GM19455 (cell line): ENCODE measurements at regions not wholly inside any gene's neighbourhood (a gene's known extent, or its start where the extent isn't known, plus 50 kb on each side); places are given as distances from the start of the nearest gene placed in this dataset.
"Not testable (repeated sequence)": the region's sequence is repeated elsewhere in the genome, so short reads cannot be mapped to it uniquely, and the experiment has no call there.

Experiments
- ATAC-seq: cut with Tn5 transposase; IDR thresholded peaks from one replicate; pipeline ENCODE4 v1.9.1; 2021; ENCODE audit not compliant: unreplicated experiment

DNA sequence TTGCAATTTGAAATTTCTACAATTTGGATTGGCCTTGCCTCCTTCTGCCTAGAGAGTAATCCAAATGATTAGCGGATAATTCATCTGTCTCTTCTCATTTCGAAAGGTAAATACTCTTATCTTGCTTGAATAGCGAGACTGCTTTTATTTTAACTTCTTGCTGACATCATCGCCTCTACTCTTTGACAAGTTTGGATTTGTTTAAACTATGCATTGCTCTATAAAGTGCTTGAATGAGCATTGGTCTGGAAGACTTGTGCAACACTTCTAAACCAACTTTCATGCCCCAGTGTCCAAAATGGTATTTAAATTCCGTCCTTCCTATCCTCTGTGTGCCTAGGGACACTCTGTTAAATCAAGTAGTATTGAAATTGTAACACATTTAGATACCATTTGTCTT, 384.1 kb upstream of the SLC35B3 start:
- ATAC-seq: no peak

DNA sequence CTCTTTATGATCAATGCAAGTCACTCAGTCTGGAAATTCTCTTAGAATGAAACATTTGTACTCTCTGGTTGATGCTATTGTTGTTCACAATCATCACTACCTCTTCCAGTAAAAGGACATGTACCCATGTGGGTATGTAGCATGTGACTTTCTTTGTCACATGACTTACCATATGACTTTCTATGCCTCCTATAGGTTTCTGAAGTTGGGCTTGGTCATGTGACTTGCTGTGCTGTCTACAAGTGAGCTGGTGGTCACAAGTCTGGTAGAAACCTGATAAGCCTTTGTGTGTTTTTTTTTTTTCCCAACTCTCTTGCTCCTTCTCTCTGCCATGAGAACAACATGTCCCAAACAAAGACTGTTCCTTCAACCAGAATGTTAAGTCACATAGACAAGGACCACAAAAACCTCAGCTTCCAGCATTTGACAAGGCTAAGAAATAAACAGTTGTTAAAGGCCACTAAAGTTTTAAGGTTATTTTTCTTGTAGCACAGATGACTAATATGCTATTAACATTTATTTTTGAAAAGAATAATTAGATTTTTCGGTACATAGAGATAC, 379.2 kb upstream of the SLC35B3 start:
- no peak for ATAC-seq

DNA sequence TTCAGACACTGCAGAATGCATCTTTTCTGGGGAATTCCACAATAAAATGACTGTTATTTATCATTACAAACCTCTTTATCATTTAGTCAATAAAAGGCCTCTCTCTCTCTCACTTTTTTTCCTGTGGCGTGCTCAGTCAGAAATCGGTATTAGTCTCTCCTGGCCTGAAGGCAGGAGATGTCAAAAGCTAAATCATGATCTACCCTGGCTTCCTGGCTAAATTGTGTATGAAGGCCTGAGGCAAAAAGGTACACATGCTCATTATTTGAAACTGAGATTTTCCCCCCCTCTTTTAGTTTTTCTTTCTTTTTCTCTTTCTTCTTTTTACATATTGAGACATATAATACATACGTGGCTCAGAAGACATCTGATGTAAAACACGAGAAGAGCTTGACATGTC, 375.0 kb upstream of the SLC35B3 start:
- ATAC-seq: no peak

DNA sequence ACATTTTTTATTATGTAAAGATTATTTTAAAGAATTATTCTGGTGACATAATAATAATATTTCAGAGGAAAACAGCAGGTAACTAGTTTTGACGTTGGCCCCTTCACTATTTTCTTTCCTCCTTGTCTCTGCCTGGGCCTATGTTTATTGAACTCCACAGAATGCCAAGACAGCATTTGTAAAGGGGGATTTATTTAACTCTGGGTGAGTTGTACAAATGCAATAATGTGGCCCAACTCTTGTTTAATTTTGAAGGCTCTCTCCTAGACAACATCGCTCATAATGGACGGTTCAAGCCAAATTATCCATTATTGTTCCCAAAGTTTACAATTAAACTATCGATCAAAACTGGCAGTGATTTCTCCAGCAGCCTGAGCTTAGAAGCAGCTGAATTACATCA, 374.3 kb upstream of the SLC35B3 start:
- no peak for ATAC-seq

DNA sequence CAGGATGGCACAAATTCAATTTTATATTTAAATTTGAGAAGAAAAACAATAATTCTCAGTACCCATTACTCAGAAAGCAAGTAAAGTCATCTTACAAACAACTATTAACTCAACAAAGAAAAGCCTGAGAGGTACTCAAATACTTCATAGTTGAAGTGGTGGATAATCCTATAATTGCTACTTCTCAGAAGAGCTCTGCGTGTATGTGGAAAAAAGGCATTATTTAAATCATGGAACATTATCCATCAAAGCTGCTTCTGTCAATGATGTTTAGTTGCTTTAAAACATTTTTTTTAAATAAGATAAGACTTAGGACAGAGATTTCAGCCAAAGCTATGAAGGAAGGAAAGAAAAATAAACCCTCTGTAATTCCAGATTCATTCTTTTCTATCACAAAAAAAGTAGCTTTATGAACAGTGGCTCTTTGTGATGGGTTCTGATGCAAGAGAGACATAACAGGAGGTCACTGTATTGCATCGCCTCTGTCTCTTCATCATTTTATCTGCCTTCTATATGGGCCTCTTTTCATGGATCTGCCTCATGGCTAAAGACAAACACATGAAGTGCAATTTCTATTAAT, 367.9 kb upstream of the SLC35B3 start:
- ATAC-seq: no peak

DNA sequence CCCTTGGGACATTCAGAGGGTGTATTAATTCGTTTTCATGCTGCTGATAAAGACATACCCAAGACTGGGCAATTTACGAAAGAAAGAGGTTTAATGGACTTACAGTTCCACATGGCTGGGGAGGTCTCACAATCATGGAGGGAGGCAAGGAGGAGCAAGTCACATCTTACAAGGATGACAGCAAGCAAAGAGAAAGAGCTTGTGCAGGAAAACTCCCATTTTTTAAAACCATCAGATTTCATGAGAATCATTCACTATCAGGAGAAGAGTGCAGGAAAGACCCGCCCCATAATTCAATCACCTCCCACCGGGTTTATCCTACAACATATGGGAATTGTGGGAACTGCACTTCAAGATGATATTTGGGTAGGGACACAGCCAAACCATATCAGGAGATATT, 367.1 kb upstream of the SLC35B3 start:
- not testable (repeated sequence) for ATAC-seq

DNA sequence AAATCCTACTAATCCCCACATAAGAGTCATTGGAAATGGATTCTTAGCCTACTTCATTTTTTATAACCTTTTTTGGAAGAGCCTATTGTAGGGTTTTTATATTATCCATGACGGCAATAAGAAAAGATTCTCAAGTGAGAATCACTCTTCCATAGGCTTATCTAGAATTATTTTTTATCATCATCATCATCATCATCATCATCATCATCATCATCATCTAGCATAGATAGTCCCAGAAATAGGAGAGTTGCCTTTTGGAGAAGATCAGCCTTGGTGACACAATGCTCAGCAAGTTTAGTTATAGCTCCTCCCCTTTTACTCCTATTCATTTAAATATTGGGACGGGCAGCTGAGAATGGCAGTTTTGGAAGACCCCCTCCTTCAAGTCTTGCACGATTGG, 359.1 kb upstream of the SLC35B3 start:
- no peak for ATAC-seq

DNA sequence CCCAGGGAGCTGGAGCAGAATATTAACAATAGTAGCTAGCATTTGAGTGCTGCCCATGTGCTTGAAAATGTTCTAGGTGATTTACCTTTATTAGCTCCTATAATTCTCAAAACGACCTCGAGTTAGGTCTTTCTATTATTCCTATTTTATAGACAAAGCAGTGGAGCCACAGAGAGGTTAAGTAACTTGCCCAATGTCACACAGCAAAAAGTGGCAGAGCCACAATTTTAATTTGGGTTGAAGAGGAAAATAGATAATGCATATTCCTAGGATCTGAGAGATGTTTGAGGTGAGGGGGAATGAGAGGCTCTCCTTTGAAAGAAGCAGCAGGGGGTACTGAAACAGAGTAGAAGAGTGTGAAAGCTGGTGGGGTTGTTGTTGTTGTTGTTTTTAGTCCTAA, 354.5 kb upstream of the SLC35B3 start:
- ATAC-seq: no peak

DNA sequence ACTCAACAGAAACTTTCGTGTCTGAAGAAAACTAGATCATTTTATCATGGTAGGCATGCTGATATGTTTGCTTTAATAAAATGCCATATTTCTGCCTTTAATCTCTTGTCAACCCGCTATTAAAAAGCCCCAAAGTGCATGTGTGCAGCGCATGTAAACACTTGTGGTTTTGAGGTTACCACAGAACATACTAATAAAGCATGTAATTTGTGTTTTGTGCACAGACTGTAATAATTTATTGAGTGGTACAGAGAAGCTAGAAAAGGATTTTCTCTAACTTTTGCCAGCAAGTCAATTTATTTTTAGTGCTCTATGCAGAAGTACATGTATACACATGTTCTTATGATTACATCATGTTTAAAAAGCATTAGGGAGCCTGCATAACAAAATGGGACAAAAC, 349.9 kb upstream of the SLC35B3 start:
- ATAC-seq: no peak

DNA sequence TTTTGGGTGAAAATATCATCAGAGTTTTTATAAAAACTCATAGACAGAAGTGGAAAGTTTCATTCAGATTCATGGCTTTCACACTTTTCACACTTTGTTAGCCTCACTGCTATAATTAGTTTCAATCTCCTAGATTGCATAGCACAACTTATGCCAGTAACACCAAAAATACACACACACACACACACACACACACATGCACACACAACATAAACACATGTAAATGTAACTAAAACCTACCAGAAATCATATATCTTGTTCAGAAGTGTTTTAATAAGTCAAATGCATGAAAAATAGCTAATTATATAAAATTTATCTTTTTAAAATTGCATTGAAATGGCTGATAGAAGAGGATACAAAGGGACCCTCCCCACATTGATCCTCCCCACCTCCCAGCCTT, 347.8 kb upstream of the SLC35B3 start:
- no peak for ATAC-seq

DNA sequence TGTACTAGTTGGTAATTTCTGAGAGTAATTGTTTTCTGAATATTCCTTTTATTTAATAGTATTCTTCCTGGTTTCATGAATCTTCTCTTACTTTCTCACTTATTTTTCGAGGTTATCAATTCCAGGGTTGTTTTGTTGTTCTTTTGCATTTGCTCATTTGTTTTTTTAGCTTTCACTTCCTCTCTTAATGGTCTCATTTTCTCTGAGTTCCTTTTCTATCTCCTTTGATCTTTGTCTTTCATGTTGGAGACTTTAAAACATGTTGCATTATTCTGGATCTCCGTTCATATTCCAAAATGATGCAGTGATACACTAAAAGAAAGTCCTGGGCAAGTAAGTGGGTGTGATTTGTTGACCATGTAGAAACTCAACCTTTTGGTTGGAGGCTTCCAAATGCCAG, 345.3 kb upstream of the SLC35B3 start:
- ATAC-seq: no peak

DNA sequence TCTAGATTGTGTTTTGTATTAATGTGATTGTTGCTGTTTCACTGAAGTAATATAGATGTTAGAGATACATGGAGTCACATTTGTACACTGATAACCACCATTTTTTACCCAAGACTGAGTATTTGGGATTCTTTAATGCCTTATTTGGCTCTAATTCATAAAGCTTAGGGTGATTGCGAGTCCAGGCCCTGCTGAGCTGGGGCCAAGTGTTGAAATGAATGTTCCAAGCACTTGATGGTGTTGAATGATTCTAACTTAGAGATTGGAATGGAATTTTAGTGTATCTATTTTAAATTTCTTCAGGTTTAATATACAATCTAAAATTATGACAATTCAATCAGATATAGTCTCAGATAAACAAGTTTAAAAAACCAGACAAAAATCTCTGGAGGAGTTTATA, 329.4 kb upstream of the SLC35B3 start:
- no peak for ATAC-seq

DNA sequence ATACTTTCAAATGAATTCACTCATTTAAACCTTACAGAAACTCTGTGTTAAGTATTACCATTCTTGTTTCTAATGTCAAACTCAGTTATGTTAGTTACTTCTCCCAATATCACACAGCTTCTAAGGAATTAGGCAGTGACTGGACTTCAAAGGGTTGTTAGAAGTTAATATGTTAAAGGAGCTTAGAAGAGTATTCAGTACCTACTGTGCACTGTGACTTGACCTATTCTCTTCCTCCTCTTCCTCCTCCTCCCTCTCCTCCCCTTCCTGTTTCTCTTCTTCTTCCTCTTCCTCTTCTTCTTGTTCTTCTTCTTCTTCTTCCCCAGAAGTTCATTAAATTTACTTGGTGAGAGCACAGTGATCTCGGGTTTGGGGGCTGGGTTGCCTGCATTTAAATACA, 325.6 kb upstream of the SLC35B3 start:
- ATAC-seq: no peak

DNA sequence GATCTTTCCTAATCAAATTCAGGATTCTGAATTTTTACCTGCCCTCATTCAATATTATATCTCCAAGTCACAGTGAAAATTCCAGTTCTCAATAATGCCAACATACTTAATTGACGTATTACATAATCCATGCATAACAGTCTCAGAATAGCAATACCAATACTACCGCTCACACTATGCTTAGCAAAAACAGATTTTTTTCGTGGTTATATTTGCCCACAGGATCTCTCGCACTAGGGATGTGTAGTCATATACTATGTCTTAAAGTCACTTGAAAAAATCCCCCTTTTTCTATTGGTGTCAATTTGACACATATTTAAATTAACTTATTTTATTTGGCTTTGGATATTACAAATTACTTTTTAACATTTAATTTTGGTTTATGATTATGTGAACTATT, 323.1 kb upstream of the SLC35B3 start:
- ATAC-seq: no peak

DNA sequence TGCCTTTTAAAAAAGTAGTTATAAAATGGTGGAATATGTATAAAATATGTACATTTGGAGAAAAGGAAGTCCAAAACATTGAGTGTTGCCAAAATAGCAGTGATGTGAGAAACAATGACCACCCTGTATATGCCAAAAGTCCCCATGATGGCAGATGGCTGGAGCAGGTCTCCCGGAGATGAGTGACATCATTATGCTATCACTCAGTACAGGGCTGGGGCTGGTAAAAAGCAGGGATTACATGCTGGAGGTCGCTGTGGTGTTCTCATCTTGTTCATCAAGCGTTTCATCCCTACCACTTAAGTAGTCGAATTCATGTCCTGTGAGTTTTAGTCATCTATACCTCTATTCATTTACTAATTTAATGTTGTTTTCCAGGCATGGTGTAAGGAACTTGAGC, 315.3 kb upstream of the SLC35B3 start:
- no peak for ATAC-seq

DNA sequence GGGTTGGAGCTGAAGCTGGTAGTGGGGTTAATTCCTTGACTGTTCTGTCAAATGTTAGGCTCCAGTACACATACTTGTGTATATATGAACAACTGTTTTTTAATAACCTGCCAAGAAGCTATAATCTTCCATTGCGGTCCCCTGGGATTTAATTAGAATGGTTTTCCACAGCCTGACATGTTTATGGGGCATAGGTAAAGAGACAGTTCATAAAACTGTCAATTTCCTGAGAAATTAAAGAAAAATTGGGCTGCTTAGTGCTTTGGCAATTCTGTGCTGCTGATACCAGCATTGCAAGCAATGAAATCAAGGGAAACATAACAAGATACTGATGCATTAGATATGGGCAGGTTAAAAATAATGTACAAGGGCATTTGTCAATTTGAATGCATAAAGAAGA, 314.1 kb upstream of the SLC35B3 start:
- ATAC-seq: no peak

DNA sequence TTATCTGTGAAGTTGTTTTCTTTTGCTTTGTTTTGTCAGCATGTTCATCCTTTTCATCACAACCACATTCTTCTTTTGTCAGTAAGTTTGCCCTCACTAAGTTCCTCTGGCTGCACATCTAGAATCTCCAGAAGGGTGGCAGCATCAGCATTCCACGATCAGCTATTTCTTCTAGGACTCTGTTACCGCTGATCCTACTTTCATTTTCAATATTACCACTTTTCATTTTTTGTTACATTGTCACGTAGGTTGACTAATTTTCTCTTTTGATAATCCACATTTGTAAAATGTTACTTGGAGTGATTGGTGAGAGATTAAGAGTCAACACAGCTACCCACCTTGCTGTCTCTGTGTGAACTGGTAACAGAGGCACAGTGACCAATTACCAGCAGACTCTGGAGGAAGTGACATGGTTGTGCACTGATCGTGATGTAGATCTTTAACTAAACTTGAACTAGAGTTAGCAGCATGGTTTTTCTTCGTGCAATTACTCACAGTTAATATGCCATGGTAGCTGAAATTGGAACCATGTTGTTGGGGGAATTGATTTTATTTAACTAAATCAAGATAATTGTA, 307.9 kb upstream of the SLC35B3 start:
- ATAC-seq: peak; percentile 65

DNA sequence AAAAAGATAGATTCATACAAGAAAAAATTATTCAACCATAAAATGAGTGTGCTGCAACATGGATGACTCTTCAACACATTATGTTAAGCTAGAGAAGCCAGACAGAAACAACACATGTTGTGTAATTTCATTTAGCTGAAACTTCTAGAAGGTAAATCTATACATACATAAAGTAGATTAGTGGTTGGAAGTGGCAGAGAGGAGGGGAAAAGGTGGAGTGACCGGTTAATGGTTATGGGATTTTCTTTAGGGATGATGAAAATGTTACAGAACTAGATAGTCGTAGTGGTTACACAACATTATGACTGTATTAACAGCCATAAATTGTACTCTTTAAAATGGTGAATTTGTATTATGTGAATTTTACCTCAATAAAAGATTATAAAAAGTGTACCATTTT, 304.1 kb upstream of the SLC35B3 start:
- ATAC-seq: no peak

DNA sequence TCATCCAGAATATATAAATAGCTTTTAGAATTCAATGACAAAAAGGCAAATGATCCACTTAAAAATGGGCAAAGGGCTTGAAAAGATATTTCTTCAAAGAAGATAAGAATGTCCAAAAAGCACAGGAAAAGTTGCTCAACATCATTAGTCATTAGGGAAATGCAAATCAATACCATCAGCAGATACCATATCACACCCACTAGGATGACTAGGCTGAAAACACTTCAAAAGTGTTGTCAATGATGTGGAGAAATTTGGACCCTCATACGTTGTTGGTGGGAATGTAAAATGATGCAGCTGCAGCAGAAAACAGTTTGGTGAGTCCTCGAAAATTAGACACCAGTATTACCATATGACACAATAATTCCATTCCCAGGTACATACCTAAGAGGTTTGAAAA, 303.6 kb upstream of the SLC35B3 start:
- ATAC-seq: no peak

DNA sequence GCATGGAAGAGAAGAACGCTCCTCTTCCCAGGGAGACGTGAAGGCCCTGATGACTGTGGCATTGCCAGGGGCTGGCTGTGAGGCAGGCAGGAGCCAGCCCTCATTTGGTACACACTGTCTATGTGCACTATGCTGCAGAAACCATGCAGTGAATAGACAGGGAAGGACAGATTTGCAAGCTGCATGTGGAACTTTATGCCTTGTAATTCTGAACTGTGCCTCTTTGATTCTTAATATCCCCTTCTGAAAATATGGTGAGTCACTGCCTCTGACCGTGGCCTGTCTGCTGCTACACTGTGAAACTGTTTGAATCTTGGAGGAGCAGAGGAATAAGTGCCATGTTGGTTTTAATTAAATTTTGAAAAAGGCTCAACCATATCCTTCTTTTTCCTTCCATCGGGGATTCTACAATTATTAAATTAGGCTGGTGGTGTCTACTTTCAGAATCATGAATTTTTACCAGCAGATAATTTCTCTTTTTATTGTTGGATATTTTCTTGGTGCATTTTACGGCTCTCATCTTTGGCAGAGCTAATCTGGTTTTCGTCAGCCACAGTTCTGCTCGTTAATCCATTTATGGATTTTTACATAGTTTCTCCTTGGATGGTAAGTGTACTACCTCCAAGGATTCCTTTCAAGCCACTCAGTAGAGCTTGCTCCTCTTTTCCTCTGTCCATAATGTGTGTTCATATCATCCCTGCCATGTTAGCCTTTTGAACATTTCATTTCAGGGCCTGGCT, 301.0 kb upstream of the SLC35B3 start:
- no peak for ATAC-seq

DNA sequence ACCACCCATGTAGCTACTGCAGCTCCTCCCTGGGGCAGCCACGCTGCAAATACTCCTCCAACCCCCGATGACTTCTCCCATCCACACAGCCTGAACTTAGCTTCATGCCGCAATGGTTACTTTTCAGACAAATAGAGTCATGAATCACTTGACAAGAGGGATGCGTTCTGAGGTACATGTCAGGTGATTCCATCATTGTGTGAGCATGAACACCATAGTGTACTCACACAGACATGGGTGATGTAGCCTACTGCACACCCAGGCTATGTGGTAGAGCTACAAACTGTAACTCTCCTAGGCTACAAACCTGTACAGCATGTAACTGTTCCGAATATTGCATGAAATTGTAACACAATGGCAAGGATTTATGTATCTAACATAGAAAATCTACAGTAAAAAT, 298.5 kb upstream of the SLC35B3 start:
- no peak for ATAC-seq

DNA sequence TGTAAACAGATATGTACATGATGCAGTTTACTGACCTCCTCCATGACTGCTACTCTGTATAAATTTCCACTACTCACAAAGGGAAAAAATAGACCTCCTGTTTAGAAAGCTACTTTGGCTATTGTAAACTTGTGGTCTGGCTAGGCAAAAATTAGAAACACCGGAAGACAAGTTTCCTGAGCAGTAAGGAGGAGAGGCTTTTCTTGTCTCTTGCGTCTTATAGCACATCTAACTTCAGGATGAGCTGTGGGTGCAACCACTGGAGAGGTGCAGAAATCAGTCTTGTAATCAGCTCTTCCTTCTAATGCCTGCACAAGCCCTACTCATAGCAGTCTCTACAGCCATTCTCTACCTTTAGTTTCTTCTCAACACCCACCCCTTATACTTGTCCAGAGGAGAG, 296.5 kb upstream of the SLC35B3 start:
- no peak for ATAC-seq
